ENCODE measurements at regions not wholly inside any gene's neighbourhood (a gene's known extent, or its start where the extent isn't known, plus 50 kb on each side); places are given as distances from the start of the nearest gene placed in this dataset.

- TF ChIP-seq CREB1 (IDR thresholded peaks at IDR 0.05; ENCODE audit: low read depth) (no peak), FOXM1 (IDR thresholded peaks at IDR 0.05; ENCODE audit: borderline replicate concordance, low read depth) (no peak), CEBPB (IDR thresholded peaks at IDR 0.05) (no peak), NFIC (IDR thresholded peaks at IDR 0.05) (no peak), MAX (IDR thresholded peaks at IDR 0.05) (no peak), EP300 (IDR thresholded peaks at IDR 0.05; ENCODE audit: borderline replicate concordance) (no peak), YY1 (IDR thresholded peaks at IDR 0.05; ENCODE audit: low read depth) (no peak), EGR1 (IDR thresholded peaks at IDR 0.05) (no peak)
- TF ChIP-seq, protein P1, sequence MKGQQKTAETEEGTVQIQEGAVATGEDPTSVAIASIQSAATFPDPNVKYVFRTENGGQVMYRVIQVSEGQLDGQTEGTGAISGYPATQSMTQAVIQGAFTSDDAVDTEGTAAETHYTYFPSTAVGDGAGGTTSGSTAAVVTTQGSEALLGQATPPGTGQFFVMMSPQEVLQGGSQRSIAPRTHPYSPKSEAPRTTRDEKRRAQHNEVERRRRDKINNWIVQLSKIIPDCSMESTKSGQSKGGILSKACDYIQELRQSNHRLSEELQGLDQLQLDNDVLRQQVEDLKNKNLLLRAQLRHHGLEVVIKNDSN (IDR thresholded peaks at IDR 0.05) = no peak
- TF ChIP-seq, protein P2, sequence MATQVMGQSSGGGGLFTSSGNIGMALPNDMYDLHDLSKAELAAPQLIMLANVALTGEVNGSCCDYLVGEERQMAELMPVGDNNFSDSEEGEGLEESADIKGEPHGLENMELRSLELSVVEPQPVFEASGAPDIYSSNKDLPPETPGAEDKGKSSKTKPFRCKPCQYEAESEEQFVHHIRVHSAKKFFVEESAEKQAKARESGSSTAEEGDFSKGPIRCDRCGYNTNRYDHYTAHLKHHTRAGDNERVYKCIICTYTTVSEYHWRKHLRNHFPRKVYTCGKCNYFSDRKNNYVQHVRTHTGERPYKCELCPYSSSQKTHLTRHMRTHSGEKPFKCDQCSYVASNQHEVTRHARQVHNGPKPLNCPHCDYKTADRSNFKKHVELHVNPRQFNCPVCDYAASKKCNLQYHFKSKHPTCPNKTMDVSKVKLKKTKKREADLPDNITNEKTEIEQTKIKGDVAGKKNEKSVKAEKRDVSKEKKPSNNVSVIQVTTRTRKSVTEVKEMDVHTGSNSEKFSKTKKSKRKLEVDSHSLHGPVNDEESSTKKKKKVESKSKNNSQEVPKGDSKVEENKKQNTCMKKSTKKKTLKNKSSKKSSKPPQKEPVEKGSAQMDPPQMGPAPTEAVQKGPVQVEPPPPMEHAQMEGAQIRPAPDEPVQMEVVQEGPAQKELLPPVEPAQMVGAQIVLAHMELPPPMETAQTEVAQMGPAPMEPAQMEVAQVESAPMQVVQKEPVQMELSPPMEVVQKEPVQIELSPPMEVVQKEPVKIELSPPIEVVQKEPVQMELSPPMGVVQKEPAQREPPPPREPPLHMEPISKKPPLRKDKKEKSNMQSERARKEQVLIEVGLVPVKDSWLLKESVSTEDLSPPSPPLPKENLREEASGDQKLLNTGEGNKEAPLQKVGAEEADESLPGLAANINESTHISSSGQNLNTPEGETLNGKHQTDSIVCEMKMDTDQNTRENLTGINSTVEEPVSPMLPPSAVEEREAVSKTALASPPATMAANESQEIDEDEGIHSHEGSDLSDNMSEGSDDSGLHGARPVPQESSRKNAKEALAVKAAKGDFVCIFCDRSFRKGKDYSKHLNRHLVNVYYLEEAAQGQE (IDR thresholded peaks at IDR 0.05; ENCODE audit: low read depth) = no peak
Measured at GRCh38 chr4:93896516-93896915, 68.0 kb downstream of the ATOH1 start.

DNA sequence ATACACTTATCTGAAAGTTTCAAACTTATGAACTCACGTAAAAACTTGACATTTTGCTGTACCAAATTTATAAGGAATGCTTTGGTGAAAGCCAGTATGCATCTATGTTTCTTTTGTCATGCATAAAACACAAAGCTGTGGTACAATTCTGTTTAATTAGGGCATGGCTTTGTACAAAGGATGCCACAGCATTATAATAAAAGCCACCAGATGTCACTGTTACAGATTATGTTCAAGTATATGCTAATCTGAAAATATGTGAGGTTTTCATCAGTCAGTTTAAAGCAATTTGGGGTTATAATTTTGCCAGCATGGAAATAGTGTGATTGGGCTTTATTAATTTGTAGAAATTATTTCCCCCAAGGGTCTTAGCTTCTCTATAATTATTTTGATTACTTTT, 69.0 kb downstream of the ATOH1 start:
- TF ChIP-seq CREB1 (IDR thresholded peaks at IDR 0.05; ENCODE audit: low read depth) (no peak), RAD21 (IDR thresholded peaks at IDR 0.05; ENCODE audit: low read depth) (peak; percentile 31)

GRCh38 chr4:93908778-93909177, 80.2 kb downstream of the ATOH1 start:
- no peak for TF ChIP-seq MAX (IDR thresholded peaks at IDR 0.05)
- no peak for TF ChIP-seq EP300 (IDR thresholded peaks at IDR 0.05; ENCODE audit: borderline replicate concordance)
- TF ChIP-seq CEBPB (IDR thresholded peaks at IDR 0.05) = no peak
- TF ChIP-seq TEAD4 (IDR thresholded peaks at IDR 0.05) = no peak
- no peak for TF ChIP-seq FOXM1 (IDR thresholded peaks at IDR 0.05; ENCODE audit: borderline replicate concordance, low read depth)
- no peak for TF ChIP-seq NFIC (IDR thresholded peaks at IDR 0.05)
- no peak for TF ChIP-seq ZBTB7A (IDR thresholded peaks at IDR 0.05; ENCODE audit: low read depth)
- TF ChIP-seq EGR1 (IDR thresholded peaks at IDR 0.05) = no peak
- TF ChIP-seq, protein P2 (IDR thresholded peaks at IDR 0.05; ENCODE audit: low read depth) = no peak
- TF ChIP-seq TAF1 (IDR thresholded peaks at IDR 0.05; ENCODE audit: low read depth) = no peak
- TF ChIP-seq YY1 (IDR thresholded peaks at IDR 0.05; ENCODE audit: low read depth) = no peak
- no peak for TF ChIP-seq CREB1 (IDR thresholded peaks at IDR 0.05; ENCODE audit: low read depth)

DNA sequence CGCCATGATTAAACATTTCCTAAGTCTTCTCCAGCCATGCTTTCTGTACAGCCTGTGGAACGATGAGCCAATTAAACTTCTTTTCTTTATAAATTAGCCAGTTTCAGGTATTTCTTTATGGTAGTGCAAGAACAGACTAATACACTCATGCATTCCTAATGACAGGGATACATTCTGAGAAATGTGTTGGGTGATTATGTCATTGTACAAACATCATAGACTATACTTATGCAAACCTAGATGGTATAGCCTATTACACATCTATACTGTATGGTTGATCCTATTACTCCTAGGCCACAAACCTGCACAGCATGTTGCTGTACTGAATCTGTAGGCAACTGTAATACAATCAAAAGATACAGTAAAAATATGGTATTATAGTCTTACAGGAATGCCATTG, 83.1 kb downstream of the ATOH1 start:
- no peak for TF ChIP-seq NFIC (IDR thresholded peaks at IDR 0.05)
- no peak for TF ChIP-seq YY1 (IDR thresholded peaks at IDR 0.05; ENCODE audit: low read depth)
- no peak for TF ChIP-seq CREB1 (IDR thresholded peaks at IDR 0.05; ENCODE audit: low read depth)
- no peak for TF ChIP-seq FOXM1 (IDR thresholded peaks at IDR 0.05; ENCODE audit: borderline replicate concordance, low read depth)
- TF ChIP-seq TAF1 (IDR thresholded peaks at IDR 0.05; ENCODE audit: low read depth) = no peak
- TF ChIP-seq, protein P2 (IDR thresholded peaks at IDR 0.05; ENCODE audit: low read depth) = no peak
- TF ChIP-seq RAD21 (IDR thresholded peaks at IDR 0.05; ENCODE audit: low read depth) = no peak
- TF ChIP-seq EGR1 (IDR thresholded peaks at IDR 0.05) = no peak
- TF ChIP-seq, protein P1 (IDR thresholded peaks at IDR 0.05) = no peak
- no peak for TF ChIP-seq ZBTB7A (IDR thresholded peaks at IDR 0.05; ENCODE audit: low read depth)
- no peak for TF ChIP-seq CEBPB (IDR thresholded peaks at IDR 0.05)
- TF ChIP-seq EP300 (IDR thresholded peaks at IDR 0.05; ENCODE audit: borderline replicate concordance) = no peak
- no peak for TF ChIP-seq MAX (IDR thresholded peaks at IDR 0.05)
- TF ChIP-seq TCF12 (IDR thresholded peaks at IDR 0.05; ENCODE audit: low read depth) = no peak
- TF ChIP-seq TEAD4 (IDR thresholded peaks at IDR 0.05) = no peak

DNA sequence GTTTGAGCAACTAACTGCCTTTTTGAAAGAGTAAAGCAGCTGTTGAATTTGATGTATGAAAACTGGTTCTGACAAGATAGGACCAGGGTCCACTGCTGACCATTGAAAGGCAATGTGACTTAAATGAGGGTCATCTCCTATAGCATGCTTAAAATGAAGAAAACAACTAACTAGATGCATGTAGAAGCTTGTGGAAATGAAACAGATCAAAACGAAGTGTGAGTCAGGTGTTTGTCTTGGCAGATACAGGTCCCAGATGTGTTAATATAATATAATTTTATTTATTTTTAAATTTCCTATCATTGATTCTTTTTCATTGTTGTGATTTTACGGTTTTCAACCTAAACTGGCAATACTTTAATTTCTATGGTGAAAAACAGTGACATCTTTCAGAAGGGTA, 83.6 kb downstream of the ATOH1 start:
- TF ChIP-seq MAX (IDR thresholded peaks at IDR 0.05) = no peak
- no peak for TF ChIP-seq NFIC (IDR thresholded peaks at IDR 0.05)
